IMR-90 (cell line): ENCODE measurements at regions not wholly inside any gene's neighbourhood (a gene's known extent, or its start where the extent isn't known, plus 50 kb on each side); places are given as distances from the start of the nearest gene placed in this dataset.

Experiments
- ATAC-seq: fragments of 200-7000 bp; cut with Tn5 transposase; 2 replicates; pipeline ENCODE4 v1.9.1; 2020; ENCODE audit warnings: low read depth, mild to moderate bottlenecking, moderate library complexity
- BruUV-seq: library from RNA; stranded (reverse); fragments of 400-500 nt; replicated peaks from 2 replicates; lab custom pipeline; 2021; lab: Mats Ljungman, UMichigan
- CTCF ChIA-PET: fragments of 300-600 bp; formaldehyde crosslinking; extraction: SDS; loops from one replicate; lab custom pipeline; 2021; ENCODE audit warnings: antibody characterized with exemption; lab: Yijun Ruan, JAX
- POLR2A ChIA-PET: fragments of 300-600 bp; sonication (Branson Sonifier 250); formaldehyde crosslinking; loops from one replicate; lab custom pipeline; 2022; ENCODE audit warnings: antibody characterized with exemption; ENCODE audit not compliant: unreplicated experiment; lab: Charles Lee
- DNase-seq: peaks from one replicate; pipeline ENCODE4 v3.0.0; 2013
- H2AFZ ChIP-seq: replicated peaks from 2 replicates; pipeline ENCODE3; 2013; ENCODE audit warnings: low read length, mild to moderate bottlenecking; ENCODE audit not compliant: poor library complexity
- H2AK5ac ChIP-seq: 2 replicates; pipeline ENCODE4 v1.6.1; 2013; ENCODE audit warnings: low read depth, low read length, inconsistent platforms
- H2AK9ac ChIP-seq: replicated peaks from 2 replicates; pipeline ENCODE3; 2013; ENCODE audit warnings: mild to moderate bottlenecking, low read depth, low read length, moderate library complexity; ENCODE audit not compliant: poor library complexity
- H2BK120ac ChIP-seq: 2 replicates; pipeline ENCODE4 v1.6.1; 2013; ENCODE audit warnings: low read depth, low read length, inconsistent platforms
- H2BK15ac ChIP-seq: 3 replicates; pipeline ENCODE4 v1.6.1; 2013; ENCODE audit warnings: low read depth, low read length, inconsistent platforms
- H2BK20ac ChIP-seq: 2 replicates; pipeline ENCODE4 v1.6.1; 2013; ENCODE audit warnings: low read depth, mild to moderate bottlenecking, inconsistent platforms, low read length, moderate library complexity
- H2BK5ac ChIP-seq: 2 replicates; pipeline ENCODE4 v1.6.1; 2013; ENCODE audit warnings: mild to moderate bottlenecking, low read depth, low read length, inconsistent platforms; ENCODE audit not compliant: poor library complexity, severe bottlenecking
- H3K14ac ChIP-seq: replicated peaks from 2 replicates; pipeline ENCODE4 v1.6.1; 2013; ENCODE audit warnings: low read depth, low read length, inconsistent platforms
- H3K18ac ChIP-seq: 2 replicates; pipeline ENCODE4 v1.6.1; 2013; ENCODE audit warnings: low read depth, low read length, control low read depth
- H3K23ac ChIP-seq: 2 replicates; pipeline ENCODE4 v1.6.1; 2013; ENCODE audit warnings: low read depth, low read length, inconsistent platforms
- H3K27ac ChIP-seq: 2 replicates; pipeline ENCODE4 v1.5.1; 2013; ENCODE audit warnings: mild to moderate bottlenecking, control low read depth, low read length; ENCODE audit not compliant: insufficient read depth
- H3K27me3 ChIP-seq: 2 replicates; pipeline ENCODE4 v1.6.1; 2013; ENCODE audit warnings: low read length; ENCODE audit not compliant: control insufficient read depth, insufficient read depth
- H3K36me3 ChIP-seq: 2 replicates; pipeline ENCODE4 v1.6.1; 2013; ENCODE audit warnings: low read length, mixed read lengths; ENCODE audit not compliant: control insufficient read depth, insufficient read depth
- H3K4ac ChIP-seq: 2 replicates; pipeline ENCODE4 v1.6.1; 2013; ENCODE audit warnings: low read depth, low read length, inconsistent platforms
- H3K4me1 ChIP-seq: 2 replicates; pipeline ENCODE4 v1.6.1; 2013; ENCODE audit warnings: low read length, mixed read lengths; ENCODE audit not compliant: control insufficient read depth, insufficient read depth
- H3K4me2 ChIP-seq: 2 replicates; pipeline ENCODE4 v1.6.1; 2013; ENCODE audit warnings: low read depth, mild to moderate bottlenecking, control low read depth, low read length, moderate library complexity
- H3K4me3 ChIP-seq: 2 replicates; pipeline ENCODE4 v1.5.1; 2013; ENCODE audit warnings: low read depth, mild to moderate bottlenecking, control low read depth, low read length, moderate library complexity; ENCODE audit not compliant: insufficient read depth
- H3K56ac ChIP-seq: 2 replicates; pipeline ENCODE4 v1.6.1; 2013; ENCODE audit warnings: low read length, inconsistent platforms; ENCODE audit not compliant: insufficient read depth; ENCODE audit errors: extremely low read depth
- H3K79me1 ChIP-seq, 2 experiments: 2 replicates each; pipeline ENCODE4 v1.6.1; 2013; ENCODE audit warnings: low read length in 2 of 2, inconsistent platforms in 1 of 2, low read depth in 1 of 2
- H3K9ac ChIP-seq: 2 replicates; pipeline ENCODE4 v1.6.1; 2013; ENCODE audit warnings: low read depth, low read length, control low read depth
- H3K9me1 ChIP-seq: 2 replicates; pipeline ENCODE4 v1.6.1; 2013; ENCODE audit warnings: low read length, inconsistent platforms; ENCODE audit not compliant: insufficient read depth
- H3K9me3 ChIP-seq: 2 replicates; pipeline ENCODE4 v1.6.1; 2013; ENCODE audit warnings: low read length; ENCODE audit not compliant: control insufficient read depth, insufficient read depth
- H4K20me1 ChIP-seq: 2 replicates; pipeline ENCODE4 v1.6.1; 2013; ENCODE audit warnings: low read length, inconsistent platforms; ENCODE audit not compliant: insufficient read depth
- H4K5ac ChIP-seq: 2 replicates; pipeline ENCODE4 v1.6.1; 2013; ENCODE audit warnings: mild to moderate bottlenecking, low read depth, low read length, control low read depth
- H4K8ac ChIP-seq, 2 experiments: 2 replicates each; pipeline ENCODE4 v1.6.1; 2013; ENCODE audit warnings: low read depth in 2 of 2, low read length in 2 of 2, control low read depth in 1 of 2, inconsistent platforms in 1 of 2
- H4K91ac ChIP-seq: 2 replicates; pipeline ENCODE4 v1.6.1; 2013; ENCODE audit warnings: low read depth, low read length, inconsistent platforms; ENCODE audit not compliant: insufficient read depth
- RAD21 ChIP-seq: IDR thresholded peaks from 2 replicates; pipeline ENCODE4 v1.6.1; 2012; ENCODE audit warnings: low read length, improper control_type of control experiment
- WGBS, 2 experiments: methylation state at CpG; one replicate each; pipeline versions ENCODE4 v1.1.5 to v1.1.7; 2013; ENCODE audit warnings: missing lambda C conversion rate in 2 of 2; ENCODE audit not compliant: insufficient read length in 1 of 2; ENCODE audit errors: extremely low coverage in 2 of 2; 5-methylcytosine and 5-hydroxymethylcytosine counted together
- dilution Hi-C: fragments of 300-500 bp; cut with HindIII; formaldehyde crosslinking; loops from one replicate; pipeline ENCODE4 v1.14.3; 2018; ENCODE audit warnings: low sequenced_read_pairs; ENCODE audit not compliant: unreplicated experiment
- in situ Hi-C: fragments of 300-500 bp; cut with MboI; formaldehyde crosslinking; loops from 3 replicates; pipeline ENCODE4 v1.14.3; 2019; ENCODE audit warnings: low sequenced_read_pairs, inconsistent platforms, mixed read lengths
- intact Hi-C: fragments of 100-400 bp; cut with micrococcal nuclease; formaldehyde crosslinking; loops from 2 replicates; pipeline ENCODE4 v1.10.0; 2022

DNA sequence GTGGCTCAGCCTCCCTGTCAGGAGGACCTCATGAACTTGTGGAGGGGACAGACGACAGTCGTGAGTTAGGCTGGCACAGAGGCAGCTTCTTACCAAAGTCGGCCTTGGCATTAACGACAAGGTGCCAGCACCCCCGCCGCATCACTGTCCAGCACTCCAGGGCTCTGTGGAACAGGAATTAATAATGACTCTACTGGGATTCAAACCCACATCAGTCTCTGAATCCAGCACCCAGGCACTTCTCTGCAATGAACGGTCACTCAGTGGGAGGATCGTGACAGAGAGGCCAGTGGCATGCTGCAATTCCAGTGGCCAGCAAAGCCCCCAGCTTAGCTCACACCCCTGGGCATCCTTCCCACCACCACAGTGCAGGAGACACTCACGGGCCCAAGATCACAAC, 263.3 kb upstream of the ADAMTS16 start:
- Histone ChIP-seq H2BK15ac (no peak overlapping the region), H2AK9ac (no peak overlapping the region), H4K8ac (no peak overlapping the region), H2BK20ac (no peak overlapping the region), H3K4me3 (no peak overlapping the region), H3K14ac (no peak overlapping the region), H2BK5ac (no peak overlapping the region), H4K20me1 (no peaks in the 10 kb centered on the region), H3K9me3 (peaks cover 12% of the 10 kb centered on the region; the same call in 1 of the 2 replicates), H2AFZ (no peak overlapping the region), H3K27ac (no peak overlapping the region), H2AK5ac (no peak overlapping the region), H2BK120ac (no peak overlapping the region), H3K4me1 (no peaks in the 10 kb centered on the region), H3K4ac (no peak overlapping the region), H4K91ac (no peak overlapping the region), H3K9me1 (no peaks in the 10 kb centered on the region), H3K79me1 (no peaks in the 10 kb centered on the region), H3K18ac (no peak overlapping the region), H3K4me2 (no peak overlapping the region), H4K5ac (no peak overlapping the region), H3K9ac (no peak overlapping the region), H3K36me3 (no peaks in the 10 kb centered on the region), H3K27me3 (no peaks in the 10 kb centered on the region), H3K56ac (no peak overlapping the region), H3K23ac (no peak overlapping the region)
- ATAC-seq: no peak
- ChIA-PET POLR2A (no interaction called here), CTCF (no interaction called here)
- dilution Hi-C loops: no loop called here
- 59% methylated on average over 5 of the region's 9 CpGs; no CpG with 5 or more reads in 1 of the 2 experiments for WGBS, 2 experiments
- in situ Hi-C loops: loop anchor here (10.0 kb wide), 1 partner anchor 538 kb away; no protein-coding TSS in a partner anchor
- intact Hi-C loops: no loop called here
- BruUV-seq: no TSS peak
- TF ChIP-seq RAD21: no peak
- no peak for DNase-seq
